GM12872 (cell line): ENCODE measurements at regions not wholly inside any gene's neighbourhood (a gene's known extent, or its start where the extent isn't known, plus 50 kb on each side); places are given as distances from the start of the nearest gene placed in this dataset.

Experiments
- CTCF ChIP-seq: IDR thresholded peaks from 3 replicates; pipeline ENCODE4 v1.5.1; 2011; ENCODE audit warnings: low read depth, mild to moderate bottlenecking, low read length, moderate library complexity; ENCODE audit not compliant: insufficient read depth

- TF ChIP-seq CTCF = peak; percentile 85
Measured at GRCh38 chr10:9209105-9209798, 1154.8 kb downstream of the GATA3 start.

- no peak for TF ChIP-seq CTCF
Measured at GRCh38 chr10:9211228-9211627, 1156.7 kb downstream of the GATA3 start.

- no peak for TF ChIP-seq CTCF
Measured at GRCh38 chr10:9214618-9215017, 1160.1 kb downstream of the GATA3 start.

- no peak for TF ChIP-seq CTCF
Measured at GRCh38 chr10:9215121-9215520, 1160.6 kb downstream of the GATA3 start.

GRCh38 chr10:9219860-9220259, 1165.4 kb downstream of the GATA3 start:
- TF ChIP-seq CTCF = no peak

GRCh38 chr10:9222917-9223316, 1168.4 kb downstream of the GATA3 start:
- no peak for TF ChIP-seq CTCF

GRCh38 chr10:9227679-9228365, 1173.3 kb downstream of the GATA3 start:
- no peak for TF ChIP-seq CTCF
